IMR-90 (cell line): ENCODE measurements at regions not wholly inside any gene's neighbourhood (a gene's known extent, or its start where the extent isn't known, plus 50 kb on each side); places are given as distances from the start of the nearest gene placed in this dataset.

Experiments used
- BHLHE40 ChIP-seq: fragments of 150-350 bp; IDR thresholded peaks from 2 replicates; pipeline ENCODE4 v1.6.1; 2016; ENCODE audit warnings: mild to moderate bottlenecking, low read depth, low read length
- CEBPB ChIP-seq: IDR thresholded peaks from 2 replicates; pipeline ENCODE4 v1.6.1; 2012; ENCODE audit warnings: low read depth, low read length, improper control_type of control experiment
- CHD1 ChIP-seq: IDR thresholded peaks from 2 replicates; pipeline ENCODE4 v1.6.1; 2012; ENCODE audit warnings: low read depth, low read length, improper control_type of control experiment
- CTCF ChIP-seq: conservative IDR thresholded peaks from 2 replicates; pipeline ENCODE4 v1.5.1; 2012; ENCODE audit warnings: mild to moderate bottlenecking, low read depth, low read length, improper control_type of control experiment
- FOS ChIP-seq: fragments of 150-350 bp; IDR thresholded peaks from 2 replicates; pipeline ENCODE4 v1.6.1; 2016; ENCODE audit warnings: low read depth, low read length
- MAFK ChIP-seq: IDR thresholded peaks from 2 replicates; pipeline ENCODE4 v1.6.1; 2012; ENCODE audit warnings: low read depth, low read length, improper control_type of control experiment
- MAZ ChIP-seq: IDR thresholded peaks from 2 replicates; pipeline ENCODE4 v1.6.1; 2012; ENCODE audit warnings: low read depth, mild to moderate bottlenecking, low read length, improper control_type of control experiment, moderate library complexity, borderline replicate concordance
- MXI1 ChIP-seq: IDR thresholded peaks from 2 replicates; pipeline ENCODE4 v1.6.1; 2012; ENCODE audit warnings: low read depth, mild to moderate bottlenecking, low read length, moderate library complexity, borderline replicate concordance
- POLR2A ChIP-seq: IDR thresholded peaks from 2 replicates; pipeline ENCODE4 v1.6.1; 2012; ENCODE audit warnings: mild to moderate bottlenecking, low read depth, low read length
- RAD21 ChIP-seq: IDR thresholded peaks from 2 replicates; pipeline ENCODE4 v1.6.1; 2012; ENCODE audit warnings: low read length, improper control_type of control experiment
- RCOR1 ChIP-seq: IDR thresholded peaks from 2 replicates; pipeline ENCODE4 v1.6.1; 2012; ENCODE audit warnings: mild to moderate bottlenecking, low read length, improper control_type of control experiment; ENCODE audit not compliant: insufficient replicate concordance
- RFX5 ChIP-seq: IDR thresholded peaks from 2 replicates; pipeline ENCODE4 v1.8.0; 2012; ENCODE audit warnings: low read depth, mild to moderate bottlenecking, low read length, moderate library complexity
- SMC3 ChIP-seq: fragments of 150-350 bp; IDR thresholded peaks from 2 replicates; pipeline ENCODE4 v1.6.1; 2016; ENCODE audit warnings: low read depth, mild to moderate bottlenecking, antibody characterized with exemption, low read length, moderate library complexity
- USF2 ChIP-seq: fragments of 150-350 bp; IDR thresholded peaks from 2 replicates; pipeline ENCODE4 v1.6.1; 2017; ENCODE audit warnings: mild to moderate bottlenecking, antibody characterized with exemption, low read length, low read depth

- TF ChIP-seq MAFK (no peak), CTCF (no peak), RCOR1 (no peak), POLR2A (no peak), RAD21 (no peak), CEBPB (no peak), MXI1 (no peak), MAZ (no peak), BHLHE40 (no peak), SMC3 (no peak), USF2 (no peak), CHD1 (no peak), FOS (no peak), RFX5 (no peak)
These were observed 608.1 kb downstream of the TENT5A start for GRCh38 chr6:81144346-81144745.
